ENCODE measurements at regions not wholly inside any gene's neighbourhood (a gene's known extent, or its start where the extent isn't known, plus 50 kb on each side); places are given as distances from the start of the nearest gene placed in this dataset.

- no peak for DNase-seq (ENCODE audit: low read depth in 1 of 2, low spot score in 1 of 2)
These were observed 391.7 kb upstream of the ADARB2 start for GRCh38 chr10:2128991-2129390.

GRCh38 chr10:2124135-2124534 is 386.8 kb upstream of the ADARB2 start:
- DNase-seq (ENCODE audit: low read depth in 1 of 2, low spot score in 1 of 2) = no peak

- no peak for DNase-seq (ENCODE audit: low read depth in 1 of 2, low spot score in 1 of 2)
These were observed 385.3 kb upstream of the ADARB2 start for GRCh38 chr10:2122431-2123124.

GRCh38 chr10:2121929-2122328 is 384.6 kb upstream of the ADARB2 start:
- DNase-seq (ENCODE audit: low read depth in 1 of 2, low spot score in 1 of 2) = no peak

GRCh38 chr10:2121315-2121714 is 384.0 kb upstream of the ADARB2 start:
- DNase-seq (ENCODE audit: low read depth in 1 of 2, low spot score in 1 of 2) = no peak

- DNase-seq (ENCODE audit: low read depth in 1 of 2, low spot score in 1 of 2) = no peak
These were observed 383.4 kb upstream of the ADARB2 start for GRCh38 chr10:2120746-2121145.

GRCh38 chr10:2119316-2119715 is 382.0 kb upstream of the ADARB2 start:
- no peak for DNase-seq (ENCODE audit: low read depth in 1 of 2, low spot score in 1 of 2)

- no peak for DNase-seq (ENCODE audit: low read depth in 1 of 2, low spot score in 1 of 2)
These were observed 380.9 kb upstream of the ADARB2 start for GRCh38 chr10:2118201-2118600.

GRCh38 chr10:2117641-2118040 is 380.3 kb upstream of the ADARB2 start:
- no peak for DNase-seq (ENCODE audit: low read depth in 1 of 2, low spot score in 1 of 2)

GRCh38 chr10:2111965-2112364 is 374.6 kb upstream of the ADARB2 start:
- no peak for DNase-seq (ENCODE audit: low read depth in 1 of 2, low spot score in 1 of 2)

- DNase-seq (ENCODE audit: low read depth in 1 of 2, low spot score in 1 of 2) = no peak
These were observed 371.2 kb upstream of the ADARB2 start for GRCh38 chr10:2108496-2108895.

GRCh38 chr10:2106641-2107040 is 369.3 kb upstream of the ADARB2 start:
- no peak for DNase-seq (ENCODE audit: low read depth in 1 of 2, low spot score in 1 of 2)

- no peak for DNase-seq (ENCODE audit: low read depth in 1 of 2, low spot score in 1 of 2)
These were observed 362.0 kb upstream of the ADARB2 start for GRCh38 chr10:2099321-2099720.

- DNase-seq (ENCODE audit: low read depth in 1 of 2, low spot score in 1 of 2) = no peak
These were observed 360.6 kb upstream of the ADARB2 start for GRCh38 chr10:2097937-2098336.

- DNase-seq (ENCODE audit: low read depth in 1 of 2, low spot score in 1 of 2) = no peak
These were observed 356.8 kb upstream of the ADARB2 start for GRCh38 chr10:2094171-2094570.

- no peak for DNase-seq (ENCODE audit: low read depth in 1 of 2, low spot score in 1 of 2)
These were observed 346.3 kb upstream of the ADARB2 start for GRCh38 chr10:2083591-2083990.

GRCh38 chr10:2081501-2081900 is 344.2 kb upstream of the ADARB2 start:
- DNase-seq (ENCODE audit: low read depth in 1 of 2, low spot score in 1 of 2) = no peak

GRCh38 chr10:2079603-2080078 is 342.3 kb upstream of the ADARB2 start:
- DNase-seq (ENCODE audit: low read depth in 1 of 2, low spot score in 1 of 2) = no peak

- no peak for DNase-seq (ENCODE audit: low read depth in 1 of 2, low spot score in 1 of 2)
These were observed 339.9 kb upstream of the ADARB2 start for GRCh38 chr10:2077231-2077630.

- no peak for DNase-seq (ENCODE audit: low read depth in 1 of 2, low spot score in 1 of 2)
These were observed 339.2 kb upstream of the ADARB2 start for GRCh38 chr10:2076528-2076927.

GRCh38 chr10:2067015-2067414 is 329.7 kb upstream of the ADARB2 start:
- DNase-seq (ENCODE audit: low read depth in 1 of 2, low spot score in 1 of 2) = no peak

- DNase-seq (ENCODE audit: low read depth in 1 of 2, low spot score in 1 of 2) = no peak
These were observed 317.4 kb upstream of the ADARB2 start for GRCh38 chr10:2054728-2055127.

- no peak for DNase-seq (ENCODE audit: low read depth in 1 of 2, low spot score in 1 of 2)
These were observed 316.5 kb upstream of the ADARB2 start for GRCh38 chr10:2053805-2054204.

All from activated T-helper 1 cell treated with anti-CD3 and anti-CD28 coated beads, Interleukin-2, amount 50 U/mL, for 16 hours (primary cell).